LNCaP clone FGC (cell line): ENCODE measurements at regions not wholly inside any gene's neighbourhood (a gene's known extent, or its start where the extent isn't known, plus 50 kb on each side); places are given as distances from the start of the nearest gene placed in this dataset.
"Not testable (repeated sequence)": the region's sequence is repeated elsewhere in the genome, so short reads cannot be mapped to it uniquely, and the experiment has no call there.

Experiments
- DNase-seq: peaks from one replicate; pipeline ENCODE4 v3.0.0-alpha.2; 2011; ENCODE audit warnings: low read depth
- H3K4me3 ChIP-seq: 2 replicates; pipeline ENCODE4 v1.5.1; 2011; ENCODE audit warnings: mild to moderate bottlenecking, low read depth, low read length, control low read depth
- CTCF ChIP-seq: IDR thresholded peaks from 2 replicates; pipeline ENCODE4 v1.5.1; 2012; ENCODE audit warnings: mild to moderate bottlenecking; ENCODE audit not compliant: control insufficient read depth, insufficient read depth; ENCODE audit errors: extremely low read depth

GRCh38 chr3:171524921-171525310 lies 64.7 kb upstream of the TNIK start:
- DNase-seq: no peak
- TF ChIP-seq CTCF: no peak
- H3K4me3 ChIP-seq: no peak overlapping the region

- H3K4me3 ChIP-seq: no peak overlapping the region
- TF ChIP-seq CTCF: no peak
- no peak for DNase-seq
These were observed 62.4 kb upstream of the TNIK start for GRCh38 chr3:171522651-171523050.

GRCh38 chr3:171519423-171519822 lies 59.2 kb upstream of the TNIK start:
- not testable (repeated sequence) for DNase-seq, H3K4me3 ChIP-seq

GRCh38 chr3:171516765-171517164 lies 56.6 kb upstream of the TNIK start:
- no peak for TF ChIP-seq CTCF
- H3K4me3 ChIP-seq: no peak overlapping the region
- DNase-seq: no peak

- H3K4me3 ChIP-seq: no peak overlapping the region
- TF ChIP-seq CTCF: no peak
- DNase-seq: no peak
These were observed 54.3 kb upstream of the TNIK start for GRCh38 chr3:171514466-171514865.

- H3K4me3 ChIP-seq: no peak overlapping the region
- TF ChIP-seq CTCF: no peak
- DNase-seq: no peak
These were observed 51.2 kb upstream of the TNIK start for GRCh38 chr3:171511450-171511849.
